Peyer's patch (tissue), 4 donors: ENCODE measurements at regions not wholly inside any gene's neighbourhood (a gene's known extent, or its start where the extent isn't known, plus 50 kb on each side); places are given as distances from the start of the nearest gene placed in this dataset.

Experiments used
- POLR2A ChIP-seq, 2 donors: fragments of 450-650 bp; IDR thresholded peaks; one replicate each; pipeline ENCODE4 v1.5.1; 2017; ENCODE audit warnings: antibody characterized with exemption in 2 of 2, mild to moderate bottlenecking in 2 of 2, moderate library complexity in 2 of 2
- TF ChIP-seq, protein P1 (sequence below), 6 experiments: fragments of 450-650 bp in 4 of 6; fragments of 200-600 bp in 2 of 6; sonication (generic) in 1 of 6; IDR thresholded peaks; one replicate each; pipeline ENCODE4 v1.5.1; 2017 to 2019; ENCODE audit warnings: antibody characterized with exemption in 6 of 6, mild to moderate bottlenecking in 3 of 6, moderate library complexity in 1 of 6

DNA sequence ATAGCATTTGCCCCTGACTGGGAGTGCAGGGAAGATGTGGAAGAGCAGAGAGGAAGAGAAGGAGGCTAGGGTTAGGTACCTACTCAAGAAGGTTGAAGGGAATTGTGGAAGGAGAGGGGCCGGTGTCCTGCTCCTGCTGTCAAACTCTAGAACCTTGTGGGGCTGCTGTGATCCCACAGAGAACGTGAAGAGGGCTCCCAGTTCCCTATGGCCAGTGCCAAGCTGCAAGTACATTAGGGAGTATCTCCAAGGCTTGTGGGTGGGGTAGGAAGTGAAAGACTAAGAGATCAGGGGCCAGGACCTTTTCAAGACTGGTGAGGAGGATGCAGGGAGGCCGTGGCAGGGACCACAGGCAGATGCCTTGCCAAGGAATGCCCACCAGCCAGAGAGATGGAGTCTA is 263.4 kb downstream of the CDH26 start:
- TF ChIP-seq, protein P1, sequence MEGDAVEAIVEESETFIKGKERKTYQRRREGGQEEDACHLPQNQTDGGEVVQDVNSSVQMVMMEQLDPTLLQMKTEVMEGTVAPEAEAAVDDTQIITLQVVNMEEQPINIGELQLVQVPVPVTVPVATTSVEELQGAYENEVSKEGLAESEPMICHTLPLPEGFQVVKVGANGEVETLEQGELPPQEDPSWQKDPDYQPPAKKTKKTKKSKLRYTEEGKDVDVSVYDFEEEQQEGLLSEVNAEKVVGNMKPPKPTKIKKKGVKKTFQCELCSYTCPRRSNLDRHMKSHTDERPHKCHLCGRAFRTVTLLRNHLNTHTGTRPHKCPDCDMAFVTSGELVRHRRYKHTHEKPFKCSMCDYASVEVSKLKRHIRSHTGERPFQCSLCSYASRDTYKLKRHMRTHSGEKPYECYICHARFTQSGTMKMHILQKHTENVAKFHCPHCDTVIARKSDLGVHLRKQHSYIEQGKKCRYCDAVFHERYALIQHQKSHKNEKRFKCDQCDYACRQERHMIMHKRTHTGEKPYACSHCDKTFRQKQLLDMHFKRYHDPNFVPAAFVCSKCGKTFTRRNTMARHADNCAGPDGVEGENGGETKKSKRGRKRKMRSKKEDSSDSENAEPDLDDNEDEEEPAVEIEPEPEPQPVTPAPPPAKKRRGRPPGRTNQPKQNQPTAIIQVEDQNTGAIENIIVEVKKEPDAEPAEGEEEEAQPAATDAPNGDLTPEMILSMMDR (IDR thresholded peaks at IDR 0.05): no peak
- TF ChIP-seq POLR2A (IDR thresholded peaks at IDR 0.05): no peak
